AG20443 (cell line): ENCODE measurements at regions not wholly inside any gene's neighbourhood (a gene's known extent, or its start where the extent isn't known, plus 50 kb on each side); places are given as distances from the start of the nearest gene placed in this dataset.
A peak's percentile ranks its signal among the peaks of the same experiment; 100 is the strongest.

Source experiments
- DNase-seq: peaks from one replicate; pipeline ENCODE4 v3.0.0; 2012; ENCODE audit warnings: low spot score, mixed read lengths

DNA sequence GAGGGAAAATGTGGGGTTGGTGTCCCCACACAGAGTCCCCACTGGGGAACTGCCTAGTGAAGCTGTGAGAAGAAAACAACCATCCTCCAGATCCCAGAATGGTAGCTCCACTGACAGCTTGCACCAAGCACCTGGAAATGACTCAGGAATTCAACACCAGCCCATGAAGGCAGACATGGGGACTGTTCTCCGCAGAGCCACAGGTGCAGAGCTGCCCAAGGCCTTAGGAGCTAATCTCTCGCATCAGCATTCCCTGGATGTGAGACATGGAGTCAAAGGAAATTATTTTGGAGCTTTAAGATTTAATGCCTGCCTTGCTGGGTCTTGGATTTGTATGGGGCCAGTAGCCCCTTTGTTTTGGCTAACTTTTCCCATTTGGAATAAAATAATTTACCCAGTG is 367.9 kb downstream of the FAM133A start:
- no peak for DNase-seq

DNA sequence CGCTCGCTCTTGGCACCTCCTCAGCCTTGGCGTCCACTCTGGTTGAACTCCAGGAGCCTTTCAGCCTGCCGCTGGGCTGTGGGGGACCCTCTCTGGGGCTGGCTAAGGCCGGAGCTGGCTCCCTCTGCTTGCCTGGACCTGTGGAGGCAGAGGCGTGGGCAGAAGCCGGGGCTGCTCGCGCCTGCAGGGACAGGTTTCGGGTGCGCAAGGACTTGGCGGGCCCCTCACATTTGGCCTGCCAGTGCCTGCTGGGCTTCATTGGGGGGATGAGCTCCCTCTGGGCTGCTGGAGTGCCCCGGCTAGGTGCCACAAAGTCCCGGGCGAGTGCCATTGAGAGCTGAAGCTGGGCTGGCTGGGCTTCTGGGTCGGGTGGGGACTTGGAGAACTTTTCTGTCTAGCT is 371.7 kb downstream of the FAM133A start:
- no peak for DNase-seq

- DNase-seq = no peak
Measured at GRCh38 chrX:94051926-94052325, 377.9 kb downstream of the FAM133A start.

DNA sequence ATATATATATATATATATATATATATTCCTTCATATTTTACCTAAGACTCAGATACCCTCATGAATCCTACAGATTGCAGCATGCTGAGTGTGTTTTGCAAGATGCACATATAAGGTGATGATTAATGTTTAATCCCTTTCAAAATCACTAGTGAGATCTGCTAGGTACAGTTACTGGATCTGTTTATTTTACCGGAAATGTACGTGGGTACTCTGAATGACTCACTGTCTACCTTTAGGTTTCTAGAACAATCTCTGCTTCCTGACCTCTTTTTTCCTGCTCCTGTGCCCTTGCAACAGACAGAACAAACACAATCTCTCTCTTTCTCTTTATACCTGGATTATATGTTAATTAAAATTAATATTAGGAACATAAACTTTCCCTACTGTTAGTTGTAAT is 379.6 kb downstream of the FAM133A start:
- DNase-seq = no peak

GRCh38 chrX:94057385-94057784 is 383.4 kb downstream of the FAM133A start:
- DNase-seq = no peak

DNA sequence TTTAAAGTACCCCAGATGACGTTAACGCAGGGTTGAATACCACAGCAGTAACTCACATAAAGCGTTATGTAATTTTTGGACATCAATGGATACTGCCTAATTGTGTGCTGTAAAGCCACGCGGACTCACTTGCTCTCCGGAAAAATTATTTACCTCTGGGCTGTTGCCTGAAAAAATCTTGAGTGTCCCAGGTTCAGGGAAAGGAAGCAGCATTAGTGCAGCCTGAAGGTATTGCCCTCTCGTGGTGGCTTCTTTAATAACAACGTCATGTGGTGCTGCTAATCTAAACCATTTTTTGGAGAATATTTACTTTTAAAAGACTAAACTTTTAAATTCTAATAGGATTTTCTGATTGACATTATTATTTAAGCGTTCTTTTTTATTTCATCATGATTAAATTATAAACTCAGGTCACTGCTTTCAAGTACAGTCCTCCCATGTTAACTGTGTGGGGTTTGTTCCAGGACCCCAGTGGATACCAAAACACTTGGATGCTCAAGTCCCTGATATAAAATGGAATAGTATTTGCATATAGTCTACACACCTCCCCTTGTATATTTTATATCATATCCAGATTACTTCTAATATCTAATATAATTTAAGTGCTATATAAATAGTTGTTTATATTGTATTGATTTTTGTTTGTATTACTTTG is 384.8 kb downstream of the FAM133A start:
- DNase-seq = peak; percentile 3

DNA sequence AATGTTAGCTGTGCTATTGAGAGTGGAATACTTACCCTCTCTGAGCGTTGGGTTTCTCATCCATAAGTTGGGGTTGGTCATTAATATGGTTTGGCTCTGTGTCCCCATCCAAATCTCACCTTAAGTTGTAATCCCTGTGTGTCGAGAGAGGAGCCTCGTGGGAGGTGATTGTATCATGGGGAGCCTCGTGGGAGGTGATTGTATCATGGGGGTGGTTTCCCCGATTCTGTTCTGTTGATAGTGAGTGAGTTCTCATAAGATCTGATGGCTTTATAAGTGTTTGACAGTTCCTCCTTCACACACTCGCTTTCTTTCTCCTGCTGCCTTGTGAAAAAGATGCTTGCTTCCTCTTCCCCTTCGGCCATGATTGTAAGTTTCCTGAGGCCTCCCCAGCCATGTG is 391.1 kb downstream of the FAM133A start:
- no peak for DNase-seq

DNA sequence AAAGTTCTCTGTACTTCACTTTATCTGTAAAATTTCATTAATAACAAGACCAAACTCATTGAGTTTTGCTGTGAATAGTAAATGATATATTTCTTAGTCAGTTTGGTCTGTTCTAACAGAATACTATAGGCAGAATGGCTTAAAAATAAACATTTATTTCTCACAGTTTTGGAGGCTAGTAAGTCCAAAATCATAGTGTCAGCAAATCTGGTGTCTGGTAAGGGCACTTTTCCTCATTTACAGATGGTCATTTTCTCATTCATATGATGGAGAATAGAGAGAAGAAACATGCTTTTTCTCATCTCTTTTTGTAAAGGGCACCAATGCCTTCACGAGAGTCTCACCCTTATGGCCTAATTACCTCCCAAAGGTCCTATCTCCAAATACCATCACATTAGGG is 415.1 kb downstream of the FAM133A start:
- no peak for DNase-seq

DNA sequence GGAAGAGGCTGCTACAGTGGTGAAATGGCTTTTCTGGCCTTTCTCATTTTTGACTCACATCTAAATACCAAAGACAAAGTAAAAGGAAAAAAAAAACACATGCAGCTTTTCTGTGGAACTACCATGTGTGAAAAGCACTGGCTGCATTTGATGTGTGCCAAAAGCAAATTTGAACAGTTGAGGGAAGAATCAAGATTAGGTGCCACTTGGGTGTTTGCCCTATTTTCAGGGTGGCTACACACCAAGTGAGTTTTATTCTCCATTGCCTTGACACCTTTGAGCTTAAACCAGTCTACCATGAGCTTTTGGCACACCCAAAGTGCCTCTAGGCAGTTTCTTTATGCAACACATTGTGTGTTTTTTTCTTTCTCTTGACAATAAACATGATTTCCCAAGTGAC is 423.9 kb downstream of the FAM133A start:
- no peak for DNase-seq

GRCh38 chrX:94107981-94108380 is 434.0 kb downstream of the FAM133A start:
- DNase-seq = no peak

DNA sequence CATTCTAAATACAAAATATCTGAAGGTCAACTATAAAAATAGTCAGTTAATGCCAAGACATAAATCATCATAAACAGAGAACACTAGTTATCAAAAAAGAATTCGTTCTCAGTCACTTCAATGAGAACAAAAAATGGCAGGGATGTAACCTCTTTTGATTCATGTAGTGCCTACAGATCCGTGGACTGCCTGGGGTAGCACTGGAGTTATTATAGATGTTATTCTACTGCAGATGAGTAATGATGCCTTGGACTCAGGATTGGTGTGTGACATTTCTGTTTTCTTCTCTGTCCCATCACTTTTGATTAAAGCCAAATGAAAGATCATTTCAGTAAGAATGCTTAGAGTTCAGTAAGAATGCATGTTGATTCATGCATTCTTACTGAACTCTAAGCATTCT is 440.4 kb downstream of the FAM133A start:
- no peak for DNase-seq

GRCh38 chrX:94121799-94122198 is 447.8 kb downstream of the FAM133A start:
- DNase-seq = no peak

GRCh38 chrX:94123062-94123461 is 449.1 kb downstream of the FAM133A start:
- no peak for DNase-seq

- no peak for DNase-seq
Measured at GRCh38 chrX:94162971-94163370, 489.0 kb downstream of the FAM133A start.

DNA sequence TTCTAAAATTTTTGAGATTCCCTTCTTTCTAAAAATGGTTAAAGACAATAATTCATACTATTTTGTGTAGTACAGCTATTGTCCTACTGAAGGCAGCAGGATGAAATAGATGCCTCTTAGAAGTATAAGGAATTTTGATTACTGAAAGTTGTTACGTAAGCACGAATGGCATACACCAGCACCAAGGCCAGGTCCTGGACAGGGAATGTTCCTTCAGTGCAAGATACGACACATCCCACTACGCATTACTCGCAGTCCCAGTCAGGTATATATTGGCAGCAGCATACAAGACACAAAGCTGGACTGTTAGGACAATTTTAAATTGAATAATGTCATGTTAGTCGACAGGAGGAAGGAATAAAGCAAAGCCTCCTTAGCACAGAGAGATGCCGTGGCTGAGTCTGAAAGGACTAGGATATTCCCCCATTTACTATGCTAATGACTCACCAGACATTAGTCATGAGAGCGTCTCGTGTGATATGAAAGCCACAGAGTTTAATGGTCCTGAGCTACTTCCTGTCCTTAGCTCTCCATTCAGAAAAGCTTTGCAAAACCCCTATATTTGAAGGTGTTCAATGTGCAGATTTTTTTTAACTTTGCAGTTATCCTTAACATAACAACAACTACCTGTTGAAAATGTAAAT is 504.3 kb downstream of the FAM133A start:
- DNase-seq = no peak

DNA sequence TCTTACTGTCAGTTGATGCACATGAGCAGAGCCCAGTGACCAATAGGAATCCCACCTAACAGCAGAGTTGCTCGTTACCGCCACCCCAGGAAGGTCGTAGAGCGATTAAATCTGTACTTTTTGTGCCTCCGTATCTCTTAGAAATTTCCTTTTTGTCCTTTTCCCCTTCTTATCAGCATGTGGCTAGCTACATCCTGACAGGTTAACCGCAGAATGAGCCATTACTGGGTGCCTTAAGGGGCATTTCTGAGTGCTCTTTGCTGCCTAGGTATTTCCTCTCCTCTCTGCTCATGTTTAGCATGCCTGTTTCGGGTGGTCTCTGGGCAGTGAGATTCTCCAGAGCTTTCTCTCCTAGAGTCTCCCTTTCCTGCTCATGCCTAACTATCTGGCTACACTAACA is 530.5 kb downstream of the FAM133A start:
- DNase-seq = no peak

GRCh38 chrX:94216738-94217137 is 542.7 kb downstream of the FAM133A start:
- DNase-seq = no peak

DNA sequence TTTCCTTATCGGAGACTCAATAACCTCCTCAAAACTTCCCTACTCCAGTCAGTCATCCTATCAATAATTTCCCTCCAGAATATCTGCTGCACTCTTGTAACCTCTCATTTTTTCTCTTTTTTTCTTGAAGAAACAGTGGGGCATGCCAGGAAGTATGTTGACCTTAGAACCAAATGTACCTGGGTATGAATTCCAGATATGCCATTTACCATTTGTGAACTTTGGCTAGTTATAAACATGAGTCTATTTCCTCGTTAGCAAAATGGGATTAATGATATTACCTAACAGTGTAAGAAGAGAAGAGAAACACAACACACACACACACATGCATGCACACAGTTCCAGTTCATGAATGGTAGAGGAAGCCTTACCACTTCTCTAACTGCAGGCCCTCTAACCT is 578.2 kb downstream of the FAM133A start:
- no peak for DNase-seq

DNA sequence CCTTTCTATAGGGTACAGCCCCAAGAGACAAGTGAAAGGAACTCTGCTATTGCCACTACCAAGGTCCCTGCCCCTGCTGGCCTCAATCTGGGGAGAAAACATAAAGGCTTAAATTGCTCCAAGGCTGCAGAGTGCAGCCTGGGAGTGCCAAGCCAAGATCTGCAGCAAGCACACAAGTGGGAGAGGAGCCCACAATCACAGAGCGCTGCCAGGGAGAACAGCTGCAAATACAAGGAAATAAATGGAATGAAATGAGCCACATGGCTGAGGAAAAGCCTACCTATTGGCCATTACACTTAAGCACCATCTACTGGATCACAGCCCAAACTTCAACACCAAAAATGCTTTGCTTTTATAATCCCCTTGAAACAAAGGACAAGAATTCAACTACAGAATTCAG is 582.4 kb downstream of the FAM133A start:
- DNase-seq = no peak

GRCh38 chrX:94265323-94265722 is 591.3 kb downstream of the FAM133A start:
- no peak for DNase-seq

GRCh38 chrX:94288325-94288724 is 614.3 kb downstream of the FAM133A start:
- DNase-seq = no peak

DNA sequence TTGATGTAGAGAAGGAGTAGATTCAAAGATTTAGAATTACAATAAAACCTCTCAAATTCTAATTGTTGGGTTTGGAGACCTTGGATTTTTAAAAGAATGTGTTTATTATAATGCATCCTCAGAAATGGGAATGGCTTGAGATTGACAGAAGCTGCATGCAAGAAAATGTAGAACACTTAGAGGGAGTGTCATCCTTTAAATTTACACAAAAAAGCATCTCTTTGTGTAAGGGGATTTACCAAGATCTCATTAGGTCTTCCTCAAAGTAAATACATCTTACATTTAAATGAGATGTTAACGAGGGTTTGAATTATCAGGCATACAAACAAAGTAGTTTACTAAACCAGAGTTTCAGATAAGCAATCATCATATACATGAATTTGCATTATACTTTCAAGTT is 615.0 kb downstream of the FAM133A start:
- no peak for DNase-seq

DNA sequence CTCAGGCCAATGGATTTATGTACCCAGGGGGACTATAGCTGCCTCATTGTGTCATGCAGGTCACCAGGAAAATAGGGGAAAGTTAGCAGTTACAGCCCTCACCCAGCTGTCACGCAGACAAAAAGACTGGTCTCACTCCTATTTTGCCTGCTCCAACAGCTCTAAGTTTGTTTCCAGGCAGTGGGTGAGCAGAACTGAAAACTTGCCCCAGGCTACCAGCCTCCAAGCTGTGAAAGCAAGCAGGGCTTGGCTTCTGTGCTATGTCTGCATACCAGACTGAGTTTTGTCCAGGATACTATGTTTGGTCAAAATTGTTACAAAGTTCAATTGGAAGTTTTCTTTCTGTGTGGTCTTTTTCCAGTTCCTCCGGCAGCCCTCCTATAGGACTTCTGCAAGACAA is 628.4 kb downstream of the FAM133A start:
- DNase-seq = no peak

DNA sequence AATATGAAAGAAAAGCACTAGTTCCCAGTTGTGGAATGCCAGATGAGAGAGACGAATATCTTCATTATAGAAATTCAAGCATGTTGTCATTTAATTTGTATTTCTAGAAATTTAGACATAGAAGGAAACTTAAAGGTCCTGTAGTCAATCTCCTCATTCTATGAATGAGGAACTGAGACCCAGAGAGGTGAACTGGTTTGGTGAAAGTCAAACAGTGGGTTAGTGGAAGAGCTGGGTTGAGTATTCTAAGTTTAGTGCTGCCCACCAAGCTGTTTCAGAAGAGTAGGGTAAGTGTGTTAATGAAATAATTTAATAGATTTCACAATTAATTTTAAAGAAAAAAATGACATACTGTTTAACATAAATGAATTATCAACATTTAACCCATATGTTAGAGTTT is 655.2 kb downstream of the FAM133A start:
- DNase-seq = no peak
